NCI-H1105 treated with DMSO at 0.1 percent for 48 hours (cell line): ENCODE measurements at regions not wholly inside any gene's neighbourhood (a gene's known extent, or its start where the extent isn't known, plus 50 kb on each side); places are given as distances from the start of the nearest gene placed in this dataset.
"Not testable (repeated sequence)": the region's sequence is repeated elsewhere in the genome, so short reads cannot be mapped to it uniquely, and the experiment has no call there.

Experiments used
- DNase-seq: peaks from one replicate; lab custom pipeline; 2025; lab: John Stamatoyannopoulos, UW

- no peak for DNase-seq
Measured at GRCh38 chr4:110848787-110849186, 225.9 kb upstream of the PITX2 start.

DNA sequence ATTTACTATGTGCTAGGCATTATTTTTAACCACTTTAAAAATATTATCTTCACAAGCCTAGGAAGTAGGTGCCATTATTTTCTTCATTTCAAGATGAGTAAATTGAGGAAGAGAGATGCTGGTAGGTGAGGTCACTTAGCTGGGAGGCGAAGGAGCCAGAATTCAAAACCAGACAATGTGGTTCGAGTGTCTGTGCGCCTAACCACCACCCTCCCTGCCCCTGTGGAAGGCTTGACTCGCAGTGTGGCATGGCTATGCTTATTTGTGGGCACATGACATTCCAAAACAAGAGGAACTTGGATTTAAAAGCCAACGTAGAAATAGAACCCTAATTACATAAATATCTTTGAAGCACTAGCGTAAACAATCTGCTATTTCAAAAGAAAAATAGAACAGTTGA lies 226.6 kb upstream of the PITX2 start:
- no peak for DNase-seq

DNA sequence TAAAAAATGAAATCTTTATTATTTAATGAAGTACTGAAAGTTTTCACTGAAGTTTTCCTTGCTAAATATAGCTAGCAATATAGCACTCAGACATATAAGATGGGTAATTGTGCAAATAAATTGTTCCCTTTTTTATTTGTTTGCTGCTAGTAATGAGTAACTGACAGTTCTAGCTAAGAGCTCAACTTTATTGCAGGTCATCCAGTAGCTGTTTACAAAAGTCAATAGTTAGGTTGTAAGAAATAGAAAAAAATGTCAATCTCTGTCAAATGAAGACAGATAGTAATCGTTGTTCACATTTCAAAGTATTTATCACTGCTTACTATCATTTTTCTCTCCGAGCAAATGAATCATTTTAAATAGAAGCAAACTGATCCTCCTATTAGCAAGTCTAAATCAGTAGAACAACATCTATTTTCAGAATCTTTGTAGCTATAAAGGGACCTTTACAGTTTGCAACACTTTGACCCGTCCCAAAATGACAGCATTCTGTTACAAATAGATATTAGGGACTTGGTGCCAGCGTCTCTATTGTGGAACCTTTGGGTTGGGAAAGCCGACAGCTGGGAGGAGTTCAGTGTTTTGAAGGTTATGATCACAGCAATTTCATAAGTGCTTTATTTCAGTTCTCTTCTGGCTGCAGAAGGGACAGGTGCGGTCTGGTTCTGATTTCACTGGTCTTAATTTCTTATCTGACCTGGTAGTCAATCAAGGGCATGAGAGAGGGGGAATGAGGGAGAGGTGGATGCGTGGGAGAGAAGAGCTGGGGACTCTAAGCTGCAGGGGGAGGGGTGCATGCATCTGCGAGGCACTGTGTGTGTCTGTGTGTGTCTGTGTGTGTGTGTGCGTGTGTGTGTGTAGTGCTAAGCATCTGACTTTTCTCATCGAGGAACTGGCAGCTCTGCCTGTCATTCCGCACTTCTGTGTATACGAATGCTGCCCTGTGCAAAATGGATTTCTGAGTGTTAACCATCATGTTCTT lies 227.9 kb upstream of the PITX2 start:
- no peak for DNase-seq

- no peak for DNase-seq
Measured at GRCh38 chr4:110851989-110852388, 229.1 kb upstream of the PITX2 start.

GRCh38 chr4:110852793-110853192 lies 229.9 kb upstream of the PITX2 start:
- no peak for DNase-seq

DNA sequence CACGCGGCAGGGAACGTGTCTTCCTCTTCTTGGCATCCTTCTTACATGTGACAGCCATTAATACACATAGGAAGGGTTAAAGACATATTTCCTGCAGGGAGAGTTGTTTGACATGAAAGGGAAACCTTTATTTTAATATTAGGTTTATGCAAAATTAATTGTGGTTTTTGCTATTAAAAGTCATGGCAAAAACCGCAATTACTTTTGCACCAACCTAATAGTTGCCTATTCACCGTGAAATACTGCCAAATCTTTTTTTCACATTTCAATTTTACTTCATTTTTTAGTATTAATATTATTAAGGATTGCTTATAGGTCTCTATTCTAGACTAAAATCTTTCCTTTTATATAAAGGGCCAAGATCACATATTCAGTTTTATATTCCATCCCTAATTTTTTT lies 230.4 kb upstream of the PITX2 start:
- no peak for DNase-seq

DNA sequence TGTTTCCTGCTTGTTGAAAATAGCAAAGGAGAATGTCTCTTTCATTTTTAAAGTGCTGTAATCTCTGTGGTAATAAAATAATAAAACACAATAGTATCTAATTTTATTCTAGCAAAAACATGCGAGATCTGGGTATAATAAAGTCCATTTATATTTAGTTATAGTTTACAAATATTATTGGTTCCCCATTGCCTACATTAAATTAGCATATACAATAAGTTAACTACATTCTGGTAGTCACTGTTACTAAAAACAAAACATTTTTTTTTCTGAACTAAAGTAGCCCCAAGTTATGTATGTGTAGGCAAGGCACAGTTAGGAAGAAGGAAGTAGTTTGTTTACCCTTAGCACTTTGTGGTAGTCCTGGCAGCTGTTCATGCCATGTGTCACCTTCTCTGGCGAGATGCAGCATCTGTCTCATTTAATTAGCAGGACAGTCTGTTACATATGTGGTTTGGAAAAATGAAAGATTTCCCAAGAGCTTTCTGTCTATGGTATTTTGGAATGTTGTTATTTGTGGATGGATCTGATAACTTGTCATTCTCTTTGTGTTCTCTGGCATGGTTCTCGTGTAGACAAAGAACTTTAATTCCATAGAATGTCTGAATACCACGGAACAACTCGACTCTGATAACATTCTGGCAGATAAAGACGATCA lies 231.3 kb upstream of the PITX2 start:
- no peak for DNase-seq

GRCh38 chr4:110860125-110860524 lies 237.2 kb upstream of the PITX2 start:
- no peak for DNase-seq

DNA sequence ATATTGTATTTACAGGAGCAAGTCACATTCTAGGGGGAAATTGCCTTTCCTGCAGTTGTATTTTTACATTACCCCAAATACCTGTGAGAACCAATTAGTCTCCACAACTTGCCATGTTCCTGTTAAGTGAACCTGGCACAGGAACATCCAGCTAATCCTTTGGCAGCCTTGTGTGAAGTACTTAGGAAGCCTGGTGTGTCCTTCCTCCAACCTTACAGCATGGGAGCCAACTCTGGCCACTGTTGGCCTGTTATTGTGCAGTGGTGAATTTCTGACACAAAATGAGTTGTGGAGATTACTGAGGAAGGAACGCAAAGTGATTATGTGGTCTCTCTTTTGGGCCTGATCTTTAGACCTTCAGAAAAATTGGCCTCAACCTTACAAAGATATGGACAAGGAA lies 238.0 kb upstream of the PITX2 start:
- DNase-seq, result no peak

- no peak for DNase-seq
Measured at GRCh38 chr4:110865611-110866259, 242.9 kb upstream of the PITX2 start.

GRCh38 chr4:110867251-110867960 lies 244.5 kb upstream of the PITX2 start:
- DNase-seq, result no peak

DNA sequence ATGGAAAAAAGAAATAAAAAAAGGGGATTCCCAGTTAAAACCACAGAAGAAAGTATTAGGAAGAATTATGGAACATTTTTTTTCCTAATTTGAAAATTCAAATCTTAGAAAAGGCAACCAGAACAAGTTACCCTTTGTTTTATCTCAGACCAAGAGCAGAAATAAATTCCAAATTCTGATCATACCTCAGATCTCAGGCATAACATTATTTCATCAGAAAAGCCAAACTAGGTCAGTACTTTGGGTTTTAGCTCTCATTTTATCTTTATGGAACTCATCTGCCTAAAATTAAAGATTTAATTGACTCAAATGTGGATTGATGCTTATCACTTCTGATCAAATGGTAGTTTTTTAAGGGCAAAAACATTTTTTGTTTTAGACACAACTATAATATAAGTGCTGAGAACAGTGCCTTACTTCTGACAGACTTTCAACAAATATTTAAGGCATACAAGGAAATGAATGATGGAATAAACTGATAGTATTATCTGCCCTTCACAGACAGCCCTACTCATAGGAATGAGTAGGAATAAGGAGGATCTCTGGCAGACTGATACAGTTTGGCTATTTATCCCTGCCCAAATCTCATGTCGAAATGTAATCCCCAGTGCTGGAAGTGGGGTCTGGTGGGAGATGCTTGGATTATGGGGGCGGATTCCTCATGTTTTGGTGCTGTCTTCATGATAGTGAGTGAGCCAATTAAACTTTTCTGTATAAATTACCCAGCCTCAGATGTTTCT lies 245.3 kb upstream of the PITX2 start:
- no peak for DNase-seq

DNA sequence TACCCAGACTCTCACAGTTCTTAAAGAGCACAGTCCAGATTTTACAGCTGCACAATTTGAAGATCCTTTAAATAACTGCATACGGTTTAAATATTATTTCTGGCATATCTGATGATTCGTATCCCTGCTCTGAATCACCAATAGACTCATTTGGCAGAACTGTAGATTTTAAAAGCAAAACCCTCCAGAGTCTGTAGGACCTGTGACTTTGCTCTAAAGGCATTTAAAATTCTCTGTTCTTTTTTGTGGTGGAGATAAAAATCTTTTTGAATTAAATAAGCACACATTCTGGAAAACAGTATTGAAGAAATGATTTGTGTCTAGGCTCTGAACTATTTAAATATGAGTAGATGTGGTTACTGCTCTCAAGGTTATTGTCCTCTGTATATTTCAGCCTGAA lies 246.2 kb upstream of the PITX2 start:
- no peak for DNase-seq

DNA sequence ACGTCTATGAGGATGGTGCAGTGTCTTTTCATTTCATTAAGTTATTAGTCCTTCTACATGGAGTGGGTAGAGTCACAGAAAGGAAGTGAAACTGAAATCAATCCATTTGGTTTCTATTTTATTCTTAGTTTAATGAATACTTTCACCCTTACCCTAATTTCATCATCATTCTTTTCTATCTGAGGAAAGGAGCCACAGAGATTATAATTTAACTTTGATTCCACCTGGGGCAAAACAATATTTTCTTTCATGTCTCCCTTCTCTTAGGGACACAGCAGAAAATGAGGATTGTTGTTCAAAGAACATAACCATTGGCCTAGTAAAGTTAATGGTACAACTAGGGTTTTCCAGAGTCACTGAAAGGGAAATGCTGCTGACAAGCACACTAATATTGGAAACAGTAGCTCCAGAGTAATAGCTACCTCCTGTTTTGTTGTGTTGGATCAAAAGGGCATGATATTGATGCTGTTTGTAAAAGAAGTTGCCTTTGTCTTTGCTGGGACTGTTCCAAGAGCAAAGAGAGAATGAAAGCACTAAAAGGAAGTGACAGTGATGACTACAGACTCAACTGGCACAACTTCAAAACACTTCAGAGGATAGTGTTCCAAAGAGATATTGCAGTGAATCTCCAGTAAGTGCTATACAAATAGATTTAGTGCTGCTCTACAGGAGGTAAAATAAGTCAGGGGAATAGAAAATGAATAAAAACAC lies 247.1 kb upstream of the PITX2 start:
- no peak for DNase-seq

DNA sequence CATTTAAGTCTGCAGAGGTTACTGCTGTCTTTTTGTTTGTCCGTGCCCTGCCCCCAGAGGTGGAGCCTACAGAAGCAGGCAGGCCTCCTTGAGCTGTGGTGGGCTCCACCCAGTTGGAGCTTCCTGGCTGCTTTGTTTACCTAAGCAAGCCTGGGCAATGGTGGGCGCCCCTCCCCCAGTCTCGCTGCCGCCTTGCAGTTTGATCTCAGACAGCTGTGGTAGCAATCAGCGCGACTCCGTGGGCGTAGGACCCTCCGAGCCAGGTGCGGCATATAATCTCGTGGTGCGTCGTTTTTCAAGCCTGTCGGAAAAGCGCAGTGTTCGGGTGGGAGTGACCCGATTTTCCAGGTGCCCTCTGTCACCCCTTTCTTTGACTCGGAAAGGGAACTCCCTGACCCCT lies 253.3 kb upstream of the PITX2 start:
- not testable (repeated sequence) for DNase-seq

GRCh38 chr4:110876866-110877265 lies 254.0 kb upstream of the PITX2 start:
- no peak for DNase-seq

GRCh38 chr4:110877778-110878370 lies 255.0 kb upstream of the PITX2 start:
- DNase-seq, result no peak

DNA sequence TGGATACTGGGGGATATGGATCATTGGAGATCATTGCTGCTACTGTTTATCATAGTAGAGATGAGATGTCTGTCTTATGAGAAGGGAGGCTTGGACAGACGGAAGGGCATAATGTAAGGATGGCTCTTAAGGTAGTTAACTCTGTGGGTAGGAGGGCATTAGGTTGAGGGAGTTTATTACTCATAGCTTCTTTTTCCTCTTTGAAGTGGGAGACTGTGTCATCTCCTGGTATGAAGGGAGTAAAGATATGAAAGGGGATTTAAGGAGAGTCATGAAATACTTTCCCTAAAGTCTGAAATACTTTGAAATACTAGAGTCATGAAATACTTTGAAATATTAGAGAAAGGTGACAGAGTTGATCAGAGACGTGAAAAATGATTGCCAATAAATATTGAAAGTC lies 255.5 kb upstream of the PITX2 start:
- no peak for DNase-seq

DNA sequence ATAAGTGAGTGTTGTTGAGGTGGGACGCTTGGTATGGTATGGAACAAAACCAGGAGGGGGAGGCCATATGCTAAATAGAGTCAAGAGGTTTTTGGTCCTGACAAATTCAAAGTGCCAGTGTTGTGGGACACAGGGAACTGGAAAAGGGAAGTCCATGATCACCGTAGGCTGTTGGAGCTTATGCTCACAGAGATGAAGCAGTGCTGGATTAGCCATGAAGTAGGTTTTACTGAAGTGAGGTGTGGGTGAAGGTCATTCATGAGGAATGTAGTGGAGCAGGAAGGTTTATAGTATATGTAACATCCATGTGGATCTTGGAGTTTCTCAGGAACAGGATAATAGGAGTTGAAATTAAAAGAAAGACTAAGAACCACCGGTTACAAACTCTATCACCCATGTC lies 256.1 kb upstream of the PITX2 start:
- DNase-seq, result no peak

DNA sequence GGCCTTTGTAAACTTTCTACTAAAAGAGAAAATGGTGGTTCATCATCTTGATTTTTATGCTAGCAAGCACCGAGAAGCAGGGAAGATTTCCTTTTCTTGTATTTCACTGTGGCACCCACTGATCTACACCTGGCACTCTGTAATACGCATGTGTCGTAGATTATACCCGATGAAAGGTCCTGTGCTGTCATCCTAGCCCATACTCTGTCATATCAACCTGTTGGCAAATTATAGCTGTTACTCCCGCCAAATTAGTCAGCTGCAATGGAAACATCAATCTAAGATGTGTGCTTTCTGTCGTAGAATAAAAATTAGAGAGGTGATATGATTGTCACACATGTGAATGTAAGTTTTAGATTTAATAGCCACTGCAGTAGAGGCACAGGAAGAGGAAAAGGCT lies 263.4 kb upstream of the PITX2 start:
- no peak for DNase-seq

GRCh38 chr4:110886856-110887255 lies 264.0 kb upstream of the PITX2 start:
- no peak for DNase-seq
